ENCODE measurements at regions not wholly inside any gene's neighbourhood (a gene's known extent, or its start where the extent isn't known, plus 50 kb on each side); places are given as distances from the start of the nearest gene placed in this dataset.

DNA sequence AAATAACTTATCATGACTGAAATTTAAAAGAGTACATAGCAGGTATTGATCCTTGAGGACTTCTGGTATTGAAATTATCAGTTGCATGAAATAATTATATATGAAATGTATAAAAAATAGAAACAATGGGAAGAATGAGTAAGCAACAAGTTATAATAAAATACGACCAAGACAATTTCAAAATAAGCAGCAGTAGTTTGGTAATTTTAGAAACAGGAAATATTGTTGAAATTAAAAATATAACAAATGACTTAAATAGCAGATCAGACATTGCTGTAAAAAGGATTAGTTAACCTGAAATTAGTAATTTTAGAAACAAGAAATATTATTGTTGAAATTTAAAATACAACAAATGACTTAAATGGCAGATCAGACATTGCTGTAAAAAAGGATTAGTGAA is 152.3 kb downstream of the BTC start:
- DNase-seq (ENCODE audit: low read depth, low spot score) = no peak

DNA sequence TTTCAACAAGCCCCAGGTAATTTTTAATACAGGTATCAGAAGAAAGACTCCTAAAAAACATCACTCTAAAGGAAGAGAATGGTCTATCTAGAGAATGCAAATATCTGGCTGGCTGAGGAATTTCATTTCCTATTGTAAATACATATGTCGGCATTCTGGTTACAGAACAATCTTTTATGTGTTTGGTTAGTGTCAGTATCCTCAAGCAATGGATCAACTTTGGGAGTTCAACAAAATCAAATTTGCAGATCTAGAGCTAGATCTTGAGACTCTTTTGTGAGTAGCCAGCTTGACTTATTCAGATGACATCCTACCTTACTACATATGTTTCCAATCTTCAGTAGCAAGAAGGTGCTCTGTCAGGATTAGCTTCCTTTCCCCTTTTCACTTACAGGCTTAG is 145.1 kb downstream of the BTC start:
- DNase-seq (ENCODE audit: low read depth, low spot score) = no peak

DNA sequence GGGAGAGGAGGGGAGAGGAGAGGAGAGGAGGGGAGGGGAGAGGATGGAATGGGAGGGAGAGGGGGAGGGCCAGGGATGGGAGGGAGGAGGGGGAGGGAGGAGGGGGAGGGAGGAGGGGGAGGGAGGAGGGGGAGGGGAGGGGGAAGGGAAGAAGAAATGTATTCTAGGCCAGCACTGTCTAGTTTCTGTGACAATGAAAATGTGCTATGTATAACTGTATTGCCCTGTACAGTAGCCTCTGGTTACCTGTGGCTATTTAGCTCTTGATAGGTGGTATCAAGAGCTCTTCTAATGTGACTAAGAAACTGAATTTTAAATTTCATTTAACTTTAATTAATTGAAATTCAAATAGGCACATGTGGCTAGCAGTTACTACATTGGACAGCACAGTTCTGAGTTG is 143.1 kb downstream of the BTC start:
- DNase-seq (ENCODE audit: low read depth, low spot score) = no peak

DNA sequence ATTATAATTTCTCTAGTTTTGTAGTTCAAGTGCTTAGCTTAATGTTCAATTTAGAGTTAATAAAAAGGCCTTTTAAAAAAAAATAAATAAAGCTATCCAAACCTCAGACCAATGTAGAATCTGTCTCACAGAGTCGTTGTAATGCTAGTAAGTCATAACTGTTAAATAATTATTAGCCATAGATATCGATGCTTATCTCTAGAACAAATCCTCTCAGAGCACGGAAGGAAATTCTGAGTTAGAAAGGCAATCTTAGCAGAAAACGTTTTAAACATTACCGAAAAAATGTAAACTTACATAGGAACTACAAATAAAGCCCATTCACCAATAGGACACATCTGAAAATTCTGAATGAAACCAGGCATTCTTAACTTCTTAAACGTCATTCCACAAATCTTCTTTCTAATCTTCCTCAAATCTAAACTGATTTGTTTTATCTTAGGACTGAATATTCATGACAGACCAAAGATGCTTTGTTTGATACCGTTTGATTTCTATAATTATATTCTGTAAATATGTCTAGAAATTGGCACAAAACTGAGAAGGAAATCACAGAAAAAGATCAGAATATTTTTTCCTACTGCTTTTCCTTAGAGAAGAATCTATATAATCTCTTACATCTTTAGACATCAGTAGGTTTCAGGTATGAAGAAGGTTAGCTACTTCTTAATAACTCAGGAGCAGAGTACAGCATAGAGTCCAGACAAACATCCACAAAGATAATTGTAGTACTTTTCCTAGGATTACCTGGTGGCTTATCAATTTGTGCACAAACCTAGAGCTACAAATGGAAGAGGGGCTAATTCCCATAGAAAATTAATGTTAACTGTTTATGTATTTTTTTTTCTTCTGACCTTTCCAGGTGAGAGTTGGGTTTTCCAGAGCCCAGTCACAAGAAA is 140.7 kb downstream of the BTC start:
- no peak for DNase-seq (ENCODE audit: low read depth, low spot score)

DNA sequence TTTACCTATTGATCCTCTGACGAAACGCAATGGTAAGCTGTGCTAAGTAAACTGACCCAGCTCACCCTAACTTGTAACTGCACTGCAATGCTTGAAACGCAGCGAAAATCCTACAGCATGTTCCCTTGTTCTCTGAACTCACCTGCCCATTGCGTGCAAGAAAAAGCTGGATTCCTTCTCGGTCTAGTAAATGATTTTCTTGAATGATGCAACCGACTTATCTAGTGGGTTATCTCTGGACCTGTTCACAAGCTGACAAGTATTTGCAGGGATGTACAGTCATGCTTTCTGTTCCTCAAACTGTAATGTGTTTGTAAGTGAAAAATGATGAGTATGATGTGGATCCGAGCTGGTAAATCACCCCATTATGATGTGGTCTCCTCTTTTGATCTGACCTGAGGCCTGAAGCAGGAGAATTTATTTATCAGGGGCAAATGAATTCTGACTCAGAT is 140.1 kb downstream of the BTC start:
- DNase-seq (ENCODE audit: low read depth, low spot score) = no peak

DNA sequence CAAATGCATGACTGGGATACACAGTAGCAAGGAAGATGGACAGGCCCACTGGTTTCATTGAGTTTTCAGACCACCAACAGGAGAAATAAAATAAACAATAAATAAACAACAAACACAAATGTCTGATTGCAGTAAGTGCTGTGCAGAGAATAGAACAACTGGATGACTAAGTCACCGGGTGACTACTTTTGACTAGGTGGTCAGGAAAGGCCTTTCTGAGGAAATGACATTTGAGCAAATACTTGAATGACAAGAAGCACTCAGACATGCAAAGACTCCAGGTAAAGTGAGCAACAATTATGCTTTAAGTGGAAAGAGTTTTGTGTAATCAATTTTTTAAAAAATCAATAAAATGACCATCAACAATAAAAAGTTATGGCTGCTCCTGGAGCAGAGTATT is 137.7 kb downstream of the BTC start:
- no peak for DNase-seq (ENCODE audit: low read depth, low spot score)

DNA sequence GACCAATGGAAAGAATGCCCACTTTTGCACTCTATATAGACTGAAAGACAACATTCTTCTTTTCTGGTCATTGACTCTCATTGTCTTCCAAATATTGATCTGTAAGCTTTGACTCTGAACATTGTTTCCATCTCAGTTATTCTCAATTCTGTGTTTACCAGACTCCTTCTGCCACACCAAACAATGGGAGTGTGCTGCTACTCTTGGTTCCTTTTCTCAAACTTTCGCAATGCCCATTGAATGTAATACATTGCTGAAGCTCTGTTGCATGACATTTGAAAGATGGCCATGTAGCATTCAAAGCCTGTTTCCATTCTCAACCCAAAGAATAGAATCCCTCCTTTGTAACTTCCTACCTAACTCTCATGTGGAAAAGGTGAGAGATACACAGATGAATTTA is 136.2 kb downstream of the BTC start:
- no peak for DNase-seq (ENCODE audit: low read depth, low spot score)

DNA sequence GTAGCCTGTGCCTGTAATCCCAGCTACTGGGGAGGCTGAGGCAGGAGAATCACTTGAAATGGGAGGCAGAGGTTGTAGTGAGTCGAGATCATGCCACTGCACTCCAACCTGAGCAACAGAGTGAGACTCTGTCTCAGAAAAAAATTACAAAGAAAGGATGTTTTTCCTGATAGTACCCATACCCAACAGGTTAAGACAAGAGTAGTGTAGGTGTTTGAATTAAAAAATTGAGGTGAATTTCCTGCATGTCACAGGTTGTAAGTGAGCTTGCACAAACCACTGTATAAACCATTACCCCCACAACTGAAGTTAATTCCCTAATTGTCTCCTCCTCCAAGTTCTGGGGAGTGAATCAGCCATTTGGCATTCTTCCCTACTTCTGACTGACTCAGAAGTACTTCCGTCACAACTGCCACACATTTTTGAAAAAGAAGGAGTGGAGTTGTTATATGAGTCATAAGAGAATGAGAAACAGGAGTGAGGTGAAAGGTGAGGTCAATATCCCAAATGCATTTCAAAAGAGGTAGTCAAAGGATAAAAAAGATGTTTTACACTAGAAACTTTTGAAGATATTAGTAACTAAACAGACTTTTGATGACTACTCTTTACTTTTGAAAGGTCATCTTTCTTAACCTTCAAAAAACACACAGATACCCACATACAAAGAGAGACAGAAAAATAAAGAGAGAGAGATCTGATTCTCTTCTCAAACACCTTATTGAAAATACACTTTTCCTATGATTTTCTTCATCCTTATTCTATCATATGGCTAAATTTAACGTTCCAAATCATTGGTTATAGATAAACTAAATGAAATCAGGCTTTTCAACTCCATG is 134.5 kb downstream of the BTC start:
- peak; percentile 81 for DNase-seq (ENCODE audit: low read depth, low spot score)

DNA sequence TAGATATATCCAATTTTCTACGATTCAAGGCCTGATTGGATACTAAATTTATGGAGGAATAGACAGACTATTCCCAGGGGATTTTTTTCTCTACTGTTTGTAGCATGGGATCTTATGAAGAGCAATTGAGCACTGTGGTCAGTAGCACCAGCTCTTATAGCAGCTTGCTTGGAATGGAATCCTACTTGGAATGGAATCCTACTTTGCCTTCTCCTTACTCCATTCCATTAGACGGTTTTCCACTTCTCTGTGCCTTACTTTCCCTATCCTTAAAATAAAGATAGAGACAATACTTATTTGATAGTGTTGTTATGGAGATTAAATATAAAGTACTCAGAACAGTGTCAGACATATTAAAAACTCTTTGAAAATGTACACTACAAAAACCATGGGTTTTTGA is 133.5 kb downstream of the BTC start:
- DNase-seq (ENCODE audit: low read depth, low spot score) = no peak

DNA sequence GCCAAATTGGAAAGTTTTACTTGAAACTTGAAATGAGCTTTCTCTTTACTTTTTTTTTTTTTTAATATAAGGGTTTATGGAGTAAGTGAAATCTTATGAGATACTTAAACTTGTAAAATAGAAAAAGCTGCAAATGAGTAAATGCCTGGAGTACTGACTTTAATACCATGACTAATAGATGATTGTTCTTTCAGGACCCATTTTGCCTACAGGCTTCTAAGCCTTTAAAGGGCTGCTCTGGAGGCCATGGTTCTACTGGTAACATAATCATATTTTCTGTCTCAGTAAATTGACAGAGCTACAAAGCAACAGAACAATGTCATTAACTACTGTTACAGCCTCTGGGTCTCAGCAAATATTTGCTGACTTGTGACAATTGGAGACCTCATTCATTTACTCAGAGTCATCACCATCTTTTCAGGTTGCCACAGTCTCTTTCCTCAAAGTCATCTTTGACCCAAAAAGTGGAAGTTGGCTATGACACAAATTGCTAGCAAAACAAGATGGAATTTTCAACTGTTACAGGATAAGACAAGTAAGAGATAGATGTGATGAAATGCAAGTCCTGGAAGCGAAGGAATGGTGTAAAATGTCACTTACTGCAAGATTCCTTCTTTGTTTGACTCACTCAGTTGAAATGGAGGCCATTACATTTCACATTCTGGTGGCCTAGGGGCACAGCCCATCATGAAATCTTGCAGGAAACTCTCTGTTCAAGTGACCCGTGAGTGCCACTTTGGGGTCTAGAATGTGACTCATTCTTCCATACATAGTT is 132.7 kb downstream of the BTC start:
- no peak for DNase-seq (ENCODE audit: low read depth, low spot score)

DNA sequence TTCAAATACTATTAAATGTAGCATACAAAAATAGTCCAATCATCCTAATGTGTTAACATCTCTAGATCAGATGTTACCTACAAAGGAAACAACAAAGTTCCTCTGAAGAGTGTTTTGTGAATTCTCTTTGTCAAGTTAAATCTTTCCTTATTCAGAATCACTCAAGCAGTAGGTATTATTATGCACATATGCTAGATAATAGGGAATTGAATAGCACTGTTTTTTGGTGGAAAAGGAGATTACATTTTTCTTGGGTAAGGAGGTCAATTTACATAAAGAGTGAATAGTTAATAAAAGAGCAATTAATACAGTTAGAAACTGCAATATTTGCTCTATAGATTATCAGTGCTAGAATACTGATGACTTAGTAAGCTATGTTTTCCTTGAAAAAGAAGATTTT is 130.7 kb downstream of the BTC start:
- no peak for DNase-seq (ENCODE audit: low read depth, low spot score)

DNA sequence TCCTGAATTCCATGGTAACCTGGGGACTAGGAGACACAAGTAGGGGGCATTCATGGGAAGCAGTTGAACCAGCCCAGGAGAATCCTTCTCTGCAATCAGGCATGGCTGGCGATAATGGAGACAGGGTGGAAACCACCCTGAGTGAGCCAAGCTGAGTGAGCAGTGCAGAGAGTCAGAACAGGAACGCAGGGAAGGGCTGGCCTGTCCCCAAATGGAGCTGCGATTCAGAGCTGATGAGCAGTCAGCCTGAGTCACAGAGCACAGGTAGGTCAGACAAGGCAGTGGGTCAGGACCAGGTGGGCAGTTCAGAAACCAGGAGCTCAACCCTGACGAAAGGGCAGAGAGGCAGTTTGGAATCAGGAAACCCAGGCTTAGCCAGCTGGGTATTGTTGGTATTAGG is 129.0 kb downstream of the BTC start:
- DNase-seq (ENCODE audit: low read depth, low spot score) = no peak

DNA sequence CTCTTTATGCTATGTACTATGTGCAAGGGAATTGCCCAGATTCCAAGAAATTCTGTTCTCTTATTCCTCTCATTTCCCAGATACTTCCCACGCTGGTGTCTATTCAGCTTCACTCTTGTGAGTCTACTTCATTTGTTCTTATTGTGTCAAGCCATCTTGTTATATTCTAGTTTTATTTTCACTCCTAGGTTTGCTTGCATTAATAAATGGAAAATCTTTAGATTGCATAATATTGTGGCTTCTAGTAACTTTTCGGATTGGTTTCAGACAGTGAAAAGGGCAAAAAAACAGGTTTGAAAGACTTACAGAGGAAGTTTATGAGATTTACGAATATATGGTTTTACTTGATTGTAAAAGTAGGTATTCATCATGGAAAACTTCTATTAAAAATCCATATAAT is 128.4 kb downstream of the BTC start:
- DNase-seq (ENCODE audit: low read depth, low spot score) = no peak

DNA sequence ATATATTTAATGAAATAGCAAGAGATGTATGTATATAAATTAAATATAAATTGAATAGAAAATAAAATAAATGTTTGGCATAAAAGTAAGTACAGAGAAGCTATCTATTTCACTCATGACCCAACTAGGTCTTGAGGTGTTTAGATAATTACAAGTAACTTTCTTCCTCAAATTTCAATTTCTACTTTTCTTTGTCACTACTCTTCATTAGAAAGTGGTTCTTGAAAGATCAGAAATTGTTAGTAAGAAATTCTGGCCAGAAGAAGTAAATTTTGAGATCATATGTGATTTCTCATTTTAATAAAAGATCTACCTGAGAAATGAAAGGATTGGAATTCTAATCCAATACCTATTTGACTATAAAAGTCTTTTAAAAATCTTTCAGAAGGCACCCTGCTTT is 126.9 kb downstream of the BTC start:
- no peak for DNase-seq (ENCODE audit: low read depth, low spot score)

DNA sequence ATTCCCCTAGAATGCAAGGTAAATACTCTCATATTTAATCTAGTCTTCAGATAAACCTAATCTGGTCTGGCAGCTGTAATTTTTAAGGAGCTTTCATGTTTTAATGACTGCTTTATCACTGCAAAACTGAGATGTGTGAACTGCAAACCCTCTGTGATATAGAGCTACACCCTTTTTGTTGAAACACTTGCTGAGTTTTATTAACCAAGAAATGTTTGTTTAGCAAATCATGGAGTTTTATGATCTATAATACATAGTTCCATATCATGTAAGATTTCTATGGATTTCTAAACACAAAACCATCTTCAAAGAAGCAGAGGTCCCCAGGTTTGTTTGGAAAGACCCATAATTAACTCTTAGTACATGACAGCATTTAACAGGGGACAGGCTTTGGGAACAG is 126.4 kb downstream of the BTC start:
- DNase-seq (ENCODE audit: low read depth, low spot score) = no peak

DNA sequence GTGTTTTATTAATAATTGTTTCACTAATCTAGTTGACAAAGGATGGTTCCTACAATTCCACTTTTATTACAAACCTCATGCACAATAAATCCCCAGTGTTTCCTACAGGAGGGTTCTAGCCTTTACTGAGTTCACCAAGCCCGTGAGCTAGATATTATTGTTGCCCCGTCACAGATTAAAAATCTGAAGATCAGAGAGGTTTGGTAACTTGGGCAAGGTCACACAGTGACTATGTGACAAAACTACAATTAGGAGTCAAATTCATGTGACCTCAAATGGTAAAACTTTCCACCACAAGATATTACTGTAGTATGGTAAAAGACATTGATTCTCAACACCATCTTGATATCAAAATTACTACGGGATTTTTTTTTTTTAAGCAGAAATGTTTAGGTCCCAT is 124.6 kb downstream of the BTC start:
- no peak for DNase-seq (ENCODE audit: low read depth, low spot score)

DNA sequence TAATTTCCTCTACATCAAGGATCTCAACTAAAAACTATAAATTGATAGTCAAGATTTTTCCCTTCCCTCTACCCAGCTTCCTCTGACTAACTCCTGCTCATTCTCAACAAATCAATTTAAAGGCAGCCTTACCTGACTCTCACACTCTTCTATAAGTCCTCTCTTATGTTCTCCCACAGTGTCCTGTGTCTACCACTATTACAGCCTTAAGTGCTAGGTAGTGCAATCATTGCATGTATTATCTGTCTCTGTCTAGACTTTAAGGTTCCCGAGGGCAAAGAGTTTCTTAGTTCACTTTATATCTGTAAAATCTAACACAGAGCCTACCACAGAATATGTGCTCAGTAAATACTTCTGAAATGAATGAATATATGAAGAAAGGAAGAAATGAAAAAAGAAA is 123.7 kb downstream of the BTC start:
- DNase-seq (ENCODE audit: low read depth, low spot score) = no peak

DNA sequence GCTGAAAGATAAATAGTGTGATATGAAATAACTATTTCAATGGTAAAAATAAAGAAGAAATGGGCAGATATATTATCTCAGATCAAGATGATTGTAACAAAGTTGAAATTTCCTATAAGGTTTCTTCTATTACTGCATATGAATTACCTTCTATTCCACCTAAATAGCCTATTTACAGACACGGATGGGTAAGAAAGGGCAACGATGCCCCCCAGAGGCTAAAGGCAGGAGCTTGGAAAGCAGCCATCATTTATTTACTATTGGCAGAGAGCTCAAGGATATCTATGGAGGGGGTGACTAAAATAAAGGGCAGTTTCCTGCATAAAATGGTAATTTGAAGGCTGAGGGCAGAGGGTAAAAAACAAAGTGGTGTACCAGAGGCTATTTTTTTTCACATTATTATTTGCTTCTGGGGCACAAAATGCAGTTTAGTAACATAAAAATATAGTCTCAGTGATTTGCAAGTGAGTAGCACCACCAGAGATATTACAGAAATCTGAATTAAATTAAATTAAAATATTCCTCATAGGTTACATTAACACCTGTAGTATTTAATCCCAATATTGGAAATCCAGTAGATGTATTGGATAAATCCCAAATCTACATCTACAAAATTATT is 123.1 kb downstream of the BTC start:
- DNase-seq (ENCODE audit: low read depth, low spot score) = peak; percentile 24

DNA sequence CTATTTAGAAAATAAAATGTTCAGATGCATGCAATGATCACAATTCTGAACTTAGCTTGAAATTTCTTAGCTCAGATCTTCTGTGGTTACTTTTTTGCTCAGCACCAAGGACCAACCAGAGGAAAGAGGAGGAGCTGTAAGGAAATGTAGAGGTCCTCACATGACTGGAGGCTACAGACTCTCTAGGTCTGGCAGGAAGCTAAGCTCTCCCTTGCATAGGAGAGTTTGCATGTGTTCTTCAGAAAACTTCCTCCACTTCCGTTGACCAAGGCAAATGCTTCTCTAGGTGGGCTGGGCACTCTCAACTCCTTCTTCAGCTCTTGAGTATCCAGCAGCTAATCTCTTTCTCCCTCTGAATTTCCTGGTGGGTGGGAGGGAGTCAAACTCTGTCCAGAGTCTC is 119.6 kb downstream of the BTC start:
- no peak for DNase-seq (ENCODE audit: low read depth, low spot score)

DNA sequence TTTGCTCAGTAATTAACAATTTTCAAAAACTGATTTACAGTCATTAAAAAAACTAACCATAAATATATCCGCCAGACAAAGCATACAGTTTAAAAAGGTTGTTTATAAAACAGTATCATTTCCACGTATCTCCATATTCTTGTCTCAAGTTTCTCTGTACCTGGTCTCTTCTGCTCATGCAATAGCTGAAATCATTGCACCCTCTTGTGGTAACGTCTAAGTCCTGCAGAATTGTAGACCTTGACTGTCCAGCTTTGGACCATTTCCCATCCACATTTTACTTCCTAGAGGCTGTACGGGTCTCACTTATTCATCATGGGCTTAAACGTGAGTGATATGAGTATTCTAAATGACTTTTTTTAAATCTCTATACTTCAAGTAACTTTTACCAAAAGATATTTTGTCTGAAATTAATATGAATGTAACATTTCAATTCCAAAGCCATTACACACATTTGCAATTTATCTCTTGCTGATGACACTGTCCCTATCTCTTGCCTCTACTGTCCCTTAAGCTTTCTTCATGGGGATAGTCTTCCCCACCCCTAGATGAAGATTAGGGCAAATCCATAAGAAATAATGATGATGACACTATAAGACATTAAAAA is 118.5 kb downstream of the BTC start:
- DNase-seq (ENCODE audit: low read depth, low spot score) = no peak

Data from brain pericyte (primary cell).